ENCODE measurements at regions not wholly inside any gene's neighbourhood (a gene's known extent, or its start where the extent isn't known, plus 50 kb on each side); places are given as distances from the start of the nearest gene placed in this dataset.
A peak's percentile ranks its signal among the peaks of the same experiment; 100 is the strongest.

- peaks cover 3% of the 10 kb centered on the region for H3K4me1 ChIP-seq (ENCODE audit: insufficient read depth, low read length)
- H3K27ac ChIP-seq (ENCODE audit: low read depth, low read length): no peak overlapping the region
- DNase-seq (ENCODE audit: insufficient read length, low spot score, missing footprints): no peak
- no peaks in the 10 kb centered on the region for H3K36me3 ChIP-seq (ENCODE audit: insufficient read depth, low read length)
- no peak for TF ChIP-seq CTCF (IDR thresholded peaks at IDR 0.05; ENCODE audit: extremely low read depth, low read depth, low read length)
- peaks cover 78% of the 10 kb centered on the region for H3K27me3 ChIP-seq (ENCODE audit: insufficient read depth, low read length)
- no peaks in the 10 kb centered on the region for H3K79me2 ChIP-seq (ENCODE audit: insufficient read depth, low read length)
- no peak overlapping the region for H3K4me2 ChIP-seq (ENCODE audit: insufficient read depth, low read length)
- no peak overlapping the region for H2AFZ ChIP-seq (ENCODE audit: low read length)
- H4K20me1 ChIP-seq (ENCODE audit: insufficient read depth, low read length): no peaks in the 10 kb centered on the region
- H3K9me3 ChIP-seq (ENCODE audit: low read depth, low read length): no peaks in the 10 kb centered on the region
- H3K4me3 ChIP-seq (ENCODE audit: insufficient read depth, low read length): no peak overlapping the region
Measured at GRCh38 chr11:93940395-93940794, 80.8 kb upstream of the HEPHL1 start.

GRCh38 chr11:93942176-93942575 lies 79.0 kb upstream of the HEPHL1 start:
- Histone ChIP-seq H3K4me3 (ENCODE audit: insufficient read depth, low read length) (no peak overlapping the region), H2AFZ (ENCODE audit: low read length) (no peak overlapping the region), H3K9me3 (ENCODE audit: low read depth, low read length) (no peaks in the 10 kb centered on the region), H3K27ac (ENCODE audit: low read depth, low read length) (no peak overlapping the region), H3K36me3 (ENCODE audit: insufficient read depth, low read length) (no peaks in the 10 kb centered on the region), H4K20me1 (ENCODE audit: insufficient read depth, low read length) (peaks cover 3% of the 10 kb centered on the region), H3K79me2 (ENCODE audit: insufficient read depth, low read length) (no peaks in the 10 kb centered on the region), H3K27me3 (ENCODE audit: insufficient read depth, low read length) (peaks cover 64% of the 10 kb centered on the region), H3K4me1 (ENCODE audit: insufficient read depth, low read length) (peaks cover 6% of the 10 kb centered on the region), H3K4me2 (ENCODE audit: insufficient read depth, low read length) (no peak overlapping the region)
- DNase-seq (ENCODE audit: insufficient read length, low spot score, missing footprints): no peak
- no peak for TF ChIP-seq CTCF (IDR thresholded peaks at IDR 0.05; ENCODE audit: extremely low read depth, low read depth, low read length)

DNA sequence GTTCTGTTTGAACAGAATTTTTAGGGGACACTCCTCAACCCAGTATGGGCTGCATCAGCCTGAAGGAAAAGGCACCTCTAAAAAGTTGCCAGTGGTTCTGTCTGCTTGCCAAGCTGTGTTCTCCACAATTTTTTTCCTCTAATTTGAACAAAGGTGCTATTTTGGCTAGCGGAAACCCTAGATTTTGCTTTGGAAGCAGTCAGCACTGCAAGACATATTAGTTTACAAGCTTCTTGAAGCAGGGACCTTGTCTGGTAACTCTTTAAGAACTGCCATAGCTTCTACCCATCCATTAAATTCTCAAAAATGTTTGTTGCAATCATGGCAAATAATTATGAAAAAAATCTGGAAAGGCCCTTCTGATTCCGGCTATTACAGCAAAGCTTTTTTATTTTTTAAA lies 75.6 kb upstream of the HEPHL1 start:
- Histone ChIP-seq H4K20me1 (ENCODE audit: insufficient read depth, low read length) (peaks cover 6% of the 10 kb centered on the region), H3K4me1 (ENCODE audit: insufficient read depth, low read length) (peaks cover 12% of the 10 kb centered on the region), H3K27ac (ENCODE audit: low read depth, low read length) (no peak overlapping the region), H3K79me2 (ENCODE audit: insufficient read depth, low read length) (no peaks in the 10 kb centered on the region), H3K9me3 (ENCODE audit: low read depth, low read length) (no peaks in the 10 kb centered on the region), H3K36me3 (ENCODE audit: insufficient read depth, low read length) (no peaks in the 10 kb centered on the region), H3K27me3 (ENCODE audit: insufficient read depth, low read length) (peaks cover 57% of the 10 kb centered on the region), H3K4me3 (ENCODE audit: insufficient read depth, low read length) (no peak overlapping the region), H2AFZ (ENCODE audit: low read length) (no peak overlapping the region), H3K4me2 (ENCODE audit: insufficient read depth, low read length) (peak overlapping the region; percentile 13)
- TF ChIP-seq CTCF (IDR thresholded peaks at IDR 0.05; ENCODE audit: extremely low read depth, low read depth, low read length): no peak
- no peak for DNase-seq (ENCODE audit: insufficient read length, low spot score, missing footprints)

DNA sequence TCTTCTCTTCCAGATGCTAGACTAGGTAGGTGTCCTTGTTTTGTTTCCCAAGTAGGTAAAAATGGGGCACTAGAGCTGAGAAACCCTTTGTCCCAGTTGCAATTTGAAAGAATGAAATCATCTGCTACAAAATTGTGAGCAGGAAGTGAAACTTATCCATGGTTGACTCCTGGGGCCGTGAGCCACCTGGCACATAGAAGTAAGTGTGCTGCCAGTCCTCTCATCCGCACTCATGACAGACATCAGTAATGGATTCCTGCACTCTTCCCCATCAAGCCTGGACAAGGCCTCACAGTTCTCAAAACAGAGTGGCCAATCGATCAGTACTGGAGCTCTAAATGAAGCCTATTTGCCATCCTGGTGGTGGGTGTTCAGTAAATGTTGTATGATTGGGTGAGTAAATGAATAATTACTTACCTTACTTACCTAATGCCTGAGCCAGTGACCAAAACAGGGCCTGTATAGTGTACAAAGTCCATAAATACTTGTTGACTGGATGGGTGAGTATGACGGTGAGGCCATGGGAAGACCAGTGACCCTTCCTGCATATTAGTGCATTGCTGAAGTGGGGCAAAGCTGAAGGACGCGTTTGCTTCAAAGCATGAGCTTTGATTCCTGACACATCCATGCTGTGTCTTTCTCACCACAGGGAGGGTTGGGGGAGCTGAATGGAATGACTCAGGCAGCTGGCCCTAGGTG lies 68.9 kb upstream of the HEPHL1 start:
- Histone ChIP-seq H3K79me2 (ENCODE audit: insufficient read depth, low read length) (no peaks in the 10 kb centered on the region), H3K4me1 (ENCODE audit: insufficient read depth, low read length) (peaks cover 6% of the 10 kb centered on the region), H3K4me3 (ENCODE audit: insufficient read depth, low read length) (no peak overlapping the region), H3K27me3 (ENCODE audit: insufficient read depth, low read length) (peaks cover 83% of the 10 kb centered on the region), H2AFZ (ENCODE audit: low read length) (no peak overlapping the region), H3K27ac (ENCODE audit: low read depth, low read length) (no peak overlapping the region), H3K9me3 (ENCODE audit: low read depth, low read length) (no peaks in the 10 kb centered on the region), H4K20me1 (ENCODE audit: insufficient read depth, low read length) (peaks cover 5% of the 10 kb centered on the region), H3K36me3 (ENCODE audit: insufficient read depth, low read length) (no peaks in the 10 kb centered on the region), H3K4me2 (ENCODE audit: insufficient read depth, low read length) (no peak overlapping the region)
- no peak for TF ChIP-seq CTCF (IDR thresholded peaks at IDR 0.05; ENCODE audit: extremely low read depth, low read depth, low read length)
- DNase-seq (ENCODE audit: insufficient read length, low spot score, missing footprints): no peak

All from osteoblast (primary cell).